ENCODE measurements at regions not wholly inside any gene's neighbourhood (a gene's known extent, or its start where the extent isn't known, plus 50 kb on each side); places are given as distances from the start of the nearest gene placed in this dataset.

GRCh38 chr10:113389969-113390368 lies 162.9 kb upstream of the HABP2 start:
- no peak overlapping the region for H3K9ac ChIP-seq (ENCODE audit: low read length)
- no peak for TF ChIP-seq REST (IDR thresholded peaks at IDR 0.05; ENCODE audit: borderline replicate concordance)
- TF ChIP-seq CTCF (IDR thresholded peaks at IDR 0.05; ENCODE audit: poor library complexity, severe bottlenecking), result no peak
- no peak for TF ChIP-seq EP300 (conservative IDR thresholded peaks at IDR 0.05; ENCODE audit: poor library complexity, severe bottlenecking)
- TF ChIP-seq EZH2 (IDR thresholded peaks at IDR 0.05; ENCODE audit: borderline replicate concordance, insufficient read depth, low read length, poor library complexity, severe bottlenecking), result no peak
- no peak for TF ChIP-seq TAF1 (IDR thresholded peaks at IDR 0.05; ENCODE audit: low read depth)
- TF ChIP-seq POLR2AphosphoS5 (IDR thresholded peaks at IDR 0.05), result no peak
- TF ChIP-seq MXI1 (conservative IDR thresholded peaks at IDR 0.05; ENCODE audit: poor library complexity, severe bottlenecking), result no peak
- no peak for TF ChIP-seq SMC3 (conservative IDR thresholded peaks at IDR 0.05; ENCODE audit: poor library complexity)
- no peak for TF ChIP-seq RAD21 (conservative IDR thresholded peaks at IDR 0.05)
- no peaks in the 10 kb centered on the region for H3K36me3 ChIP-seq (ENCODE audit: insufficient read depth, low read length)
- no peak overlapping the region for H3K4me2 ChIP-seq (ENCODE audit: low read length)
- no peak overlapping the region for H3K4me3 ChIP-seq (ENCODE audit: low read length)
- no peaks in the 10 kb centered on the region for H4K20me1 ChIP-seq (ENCODE audit: insufficient read depth)
- no peaks in the 10 kb centered on the region for H3K9me3 ChIP-seq (ENCODE audit: low read length)
- H3K79me2 ChIP-seq (replicated peaks; ENCODE audit: insufficient read depth, low read length), result no peaks in the 10 kb centered on the region
- H2AFZ ChIP-seq (ENCODE audit: low read depth, low read length), result no peak overlapping the region
- H3F3A ChIP-seq (ENCODE audit: insufficient read depth, low read length, poor library complexity, severe bottlenecking), result no peaks in the 10 kb centered on the region
- no peaks in the 10 kb centered on the region for H3K9me2 ChIP-seq (ENCODE audit: insufficient read depth, low read length)
- no peak overlapping the region for H3K27ac ChIP-seq (ENCODE audit: low read length)
- no peaks in the 10 kb centered on the region for H3K27me3 ChIP-seq (ENCODE audit: insufficient read depth, low read depth, low read length)

- H3K9me3 ChIP-seq (ENCODE audit: low read length), result no peaks in the 10 kb centered on the region
- TF ChIP-seq TAF1 (IDR thresholded peaks at IDR 0.05; ENCODE audit: low read depth) (no peak), SMC3 (conservative IDR thresholded peaks at IDR 0.05; ENCODE audit: poor library complexity) (no peak), MXI1 (conservative IDR thresholded peaks at IDR 0.05; ENCODE audit: poor library complexity, severe bottlenecking) (no peak), CTCF (IDR thresholded peaks at IDR 0.05; ENCODE audit: poor library complexity, severe bottlenecking) (no peak), POLR2AphosphoS5 (IDR thresholded peaks at IDR 0.05) (no peak), REST (IDR thresholded peaks at IDR 0.05; ENCODE audit: borderline replicate concordance) (no peak), RAD21 (conservative IDR thresholded peaks at IDR 0.05) (no peak), EZH2 (IDR thresholded peaks at IDR 0.05; ENCODE audit: borderline replicate concordance, insufficient read depth, low read length, poor library complexity, severe bottlenecking) (no peak), EP300 (conservative IDR thresholded peaks at IDR 0.05; ENCODE audit: poor library complexity, severe bottlenecking) (no peak)
- no peak overlapping the region for H3K4me3 ChIP-seq (ENCODE audit: low read length)
- H4K20me1 ChIP-seq (ENCODE audit: insufficient read depth), result no peaks in the 10 kb centered on the region
- H3K79me2 ChIP-seq (replicated peaks; ENCODE audit: insufficient read depth, low read length), result no peaks in the 10 kb centered on the region
- no peaks in the 10 kb centered on the region for H3K9me2 ChIP-seq (ENCODE audit: insufficient read depth, low read length)
- H3K27me3 ChIP-seq (ENCODE audit: insufficient read depth, low read depth, low read length), result no peaks in the 10 kb centered on the region
- no peaks in the 10 kb centered on the region for H3K36me3 ChIP-seq (ENCODE audit: insufficient read depth, low read length)
- no peak overlapping the region for H3K9ac ChIP-seq (ENCODE audit: low read length)
- H2AFZ ChIP-seq (ENCODE audit: low read depth, low read length), result no peak overlapping the region
- no peak overlapping the region for H3K27ac ChIP-seq (ENCODE audit: low read length)
- no peaks in the 10 kb centered on the region for H3F3A ChIP-seq (ENCODE audit: insufficient read depth, low read length, poor library complexity, severe bottlenecking)
- H3K4me2 ChIP-seq (ENCODE audit: low read length), result no peak overlapping the region
Measured at GRCh38 chr10:113390896-113391295, 162.0 kb upstream of the HABP2 start.
